Naive thymus-derived CD4-positive, alpha-beta T cell (primary cell): ENCODE measurements at regions not wholly inside any gene's neighbourhood (a gene's known extent, or its start where the extent isn't known, plus 50 kb on each side); places are given as distances from the start of the nearest gene placed in this dataset.
A peak's percentile ranks its signal among the peaks of the same experiment; 100 is the strongest.

ENCODE experiments used
- ATAC-seq: fragments of 150-1000 bp; cut with Tn5 transposase; 2 replicates; pipeline ENCODE4 v1.10.0; 2021; ENCODE audit warnings: mild to moderate bottlenecking, moderate library complexity
- CTCF ChIA-PET: fragments of 350-600 bp; sonication (Branson Sonifier 250); formaldehyde crosslinking; loops from one replicate; lab custom pipeline; 2021; ENCODE audit warnings: antibody characterized with exemption; lab: Charles Lee
- POLR2A ChIA-PET: fragments of 350-600 bp; sonication (Branson Sonifier 250); formaldehyde crosslinking; loops from one replicate; lab custom pipeline; 2021; ENCODE audit warnings: antibody characterized with exemption, inconsistent platforms; lab: Charles Lee
- DNase-seq, 9 donors: peaks; one replicate each; pipeline versions ENCODE4 v3.0.0 to v3.0.0-alpha.2; 2020 to 2022; ENCODE audit warnings: mixed read lengths in 1 of 9
- H3K27ac ChIP-seq: one replicate; pipeline ENCODE4 v1.7.0; 2013; ENCODE audit warnings: mild to moderate bottlenecking, low read depth, low read length, moderate library complexity
- H3K27me3 ChIP-seq, 2 donors: one replicate each; pipeline ENCODE4 v1.7.0; 2013; ENCODE audit warnings: low read length in 2 of 2, mild to moderate bottlenecking in 2 of 2, moderate library complexity in 2 of 2; ENCODE audit not compliant: control insufficient read depth in 2 of 2, insufficient read depth in 2 of 2
- H3K36me3 ChIP-seq, 3 experiments: 1 replicate in 2 of 3; 2 replicates in 1 of 3; pipeline ENCODE4 v1.7.0; 2013; ENCODE audit warnings: low read length in 3 of 3, mild to moderate bottlenecking in 3 of 3, moderate library complexity in 1 of 3; ENCODE audit not compliant: insufficient read depth in 3 of 3, control insufficient read depth in 2 of 3
- H3K4me1 ChIP-seq, 2 donors: one replicate each; pipeline ENCODE4 v1.7.0; 2013; ENCODE audit warnings: low read length in 2 of 2, mild to moderate bottlenecking in 2 of 2, moderate library complexity in 1 of 2; ENCODE audit not compliant: control insufficient read depth in 2 of 2, insufficient read depth in 2 of 2
- H3K4me3 ChIP-seq: 2 replicates; pipeline ENCODE4 v1.7.0; 2013; ENCODE audit warnings: mild to moderate bottlenecking, low read length
- H3K9me3 ChIP-seq, 3 experiments: 1 replicate in 2 of 3; 2 replicates in 1 of 3; pipeline ENCODE4 v1.7.0; 2013; ENCODE audit warnings: low read length in 3 of 3; ENCODE audit not compliant: control insufficient read depth in 2 of 3
- H3K27ac Mint-ChIP-seq, 9 donors: one replicate each; pipeline ENCODE4 v1.8.0; 2020 to 2022; ENCODE audit warnings: mixed read lengths in 9 of 9, mild to moderate bottlenecking in 8 of 9, moderate library complexity in 5 of 9, inconsistent platforms in 2 of 9
- H3K27me3 Mint-ChIP-seq, 5 donors: one replicate each; pipeline ENCODE4 v1.8.0; 2021 to 2022; ENCODE audit warnings: mixed read lengths in 5 of 5, mild to moderate bottlenecking in 1 of 5
- H3K36me3 Mint-ChIP-seq, 5 donors: one replicate each; pipeline ENCODE4 v1.8.0; 2020 to 2022; ENCODE audit warnings: mixed read lengths in 5 of 5, mild to moderate bottlenecking in 3 of 5, inconsistent platforms in 1 of 5
- H3K4me1 Mint-ChIP-seq, 7 donors: one replicate each; pipeline ENCODE4 v1.8.0; 2020 to 2022; ENCODE audit warnings: mixed read lengths in 7 of 7, mild to moderate bottlenecking in 3 of 7, inconsistent platforms in 1 of 7
- H3K4me3 Mint-ChIP-seq, 10 donors: one replicate each; pipeline ENCODE4 v1.8.0; 2020 to 2022; ENCODE audit warnings: mild to moderate bottlenecking in 10 of 10, mixed read lengths in 10 of 10, moderate library complexity in 6 of 10, inconsistent platforms in 2 of 10
- H3K9me3 Mint-ChIP-seq, 11 donors: one replicate each; pipeline ENCODE4 v1.8.0; 2020 to 2022; ENCODE audit warnings: mixed read lengths in 11 of 11, mild to moderate bottlenecking in 4 of 11, inconsistent platforms in 1 of 11, moderate library complexity in 1 of 11
- intact Hi-C, 2 donors: fragments of 100-400 bp; cut with micrococcal nuclease; formaldehyde crosslinking; loops; one replicate each; pipeline ENCODE4 v1.15.1; 2023

DNA sequence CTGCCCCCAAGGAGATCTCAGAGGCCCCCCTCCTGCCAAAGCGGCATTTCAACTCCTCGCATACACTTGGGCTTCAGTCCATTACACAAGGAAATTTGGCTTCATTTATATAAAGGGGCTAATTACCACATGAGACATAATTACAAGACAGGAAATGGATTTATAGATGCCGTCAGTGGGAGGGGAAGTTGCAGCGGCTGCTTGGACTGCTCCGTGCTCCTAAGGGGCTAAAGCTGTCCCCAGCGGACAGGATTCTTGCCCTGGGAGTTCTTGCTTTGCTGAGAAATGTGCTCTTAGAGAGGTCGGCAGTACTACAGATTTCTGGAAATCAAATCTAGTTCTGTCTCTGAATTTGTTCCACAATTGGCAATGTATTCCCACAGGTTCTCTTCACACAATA is 57.2 kb upstream of the NLK start:
- Mint-ChIP-seq H3K4me1 (peaks cover 0 to 9% (median 0%) of the 10 kb centered on the region in 7 donors), H3K4me3 (peak overlapping the region in 3 of 10 donors; percentile 0 to 29 (median 16)), H3K9me3 (no peaks in the 10 kb centered on the region), H3K27me3 (peaks cover 0 to 28% (median 1%) of the 10 kb centered on the region in 5 donors), H3K27ac (no peak overlapping the region), H3K36me3 (no peaks in the 10 kb centered on the region)
- Histone ChIP-seq H3K27me3 (no peaks in the 10 kb centered on the region), H3K9me3 (no peaks in the 10 kb centered on the region), H3K4me1 (no peaks in the 10 kb centered on the region), H3K36me3 (no peaks in the 10 kb centered on the region), H3K4me3 (no peak overlapping the region), H3K27ac (no peak overlapping the region)
- intact Hi-C loops, result no loop called here
- POLR2A ChIA-PET, result no interaction called here
- no peak for ATAC-seq
- no peak for DNase-seq
- CTCF ChIA-PET, result no interaction called here

DNA sequence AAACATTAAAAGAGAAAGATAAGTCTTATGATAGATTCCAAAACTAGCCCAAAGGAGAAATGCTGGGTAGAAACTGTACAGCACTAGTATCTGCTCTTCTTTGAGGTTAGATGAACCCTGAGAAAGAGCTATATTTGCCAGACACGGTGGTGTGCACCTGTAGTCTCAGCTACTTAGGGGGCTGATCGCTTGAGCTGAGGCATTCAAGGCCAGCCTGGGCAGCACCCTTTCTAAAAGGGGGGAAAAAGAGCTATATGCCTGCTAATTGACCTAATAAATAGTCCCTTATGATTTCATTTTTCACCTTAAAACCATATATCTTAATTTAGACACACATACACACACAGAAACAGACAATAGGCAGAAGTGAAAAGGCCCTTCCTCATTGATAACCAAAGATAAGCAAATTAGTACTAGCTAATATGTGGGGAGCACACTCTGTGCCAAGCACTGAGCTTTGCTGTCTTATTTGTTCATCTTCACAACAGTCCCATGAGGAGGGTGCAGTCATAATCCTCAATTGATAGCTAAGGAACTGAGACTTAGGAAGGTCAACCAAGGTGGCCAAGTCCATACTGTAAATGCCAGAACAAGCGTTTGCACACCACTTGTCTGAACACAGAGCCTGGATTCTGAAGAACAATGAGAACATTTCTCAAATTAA is 56.6 kb upstream of the NLK start:
- ChIA-PET CTCF (no interaction called here), POLR2A (no interaction called here)
- H3K27me3 ChIP-seq, result no peaks in the 10 kb centered on the region
- H3K9me3 ChIP-seq, result no peaks in the 10 kb centered on the region
- ATAC-seq (no peak), DNase-seq (no peak)
- H3K4me1 ChIP-seq, result no peaks in the 10 kb centered on the region
- Mint-ChIP-seq H3K27me3 (peaks cover 0 to 27% (median under 1%) of the 10 kb centered on the region in 5 donors), H3K4me3 (no peak overlapping the region), H3K4me1 (peaks cover 0 to 7% (median 0%) of the 10 kb centered on the region in 7 donors), H3K27ac (no peak overlapping the region), H3K9me3 (no peaks in the 10 kb centered on the region), H3K36me3 (no peaks in the 10 kb centered on the region)
- intact Hi-C loops, result no loop called here
- H3K27ac ChIP-seq, result no peak overlapping the region
- no peaks in the 10 kb centered on the region for H3K36me3 ChIP-seq
- H3K4me3 ChIP-seq, result no peak overlapping the region

DNA sequence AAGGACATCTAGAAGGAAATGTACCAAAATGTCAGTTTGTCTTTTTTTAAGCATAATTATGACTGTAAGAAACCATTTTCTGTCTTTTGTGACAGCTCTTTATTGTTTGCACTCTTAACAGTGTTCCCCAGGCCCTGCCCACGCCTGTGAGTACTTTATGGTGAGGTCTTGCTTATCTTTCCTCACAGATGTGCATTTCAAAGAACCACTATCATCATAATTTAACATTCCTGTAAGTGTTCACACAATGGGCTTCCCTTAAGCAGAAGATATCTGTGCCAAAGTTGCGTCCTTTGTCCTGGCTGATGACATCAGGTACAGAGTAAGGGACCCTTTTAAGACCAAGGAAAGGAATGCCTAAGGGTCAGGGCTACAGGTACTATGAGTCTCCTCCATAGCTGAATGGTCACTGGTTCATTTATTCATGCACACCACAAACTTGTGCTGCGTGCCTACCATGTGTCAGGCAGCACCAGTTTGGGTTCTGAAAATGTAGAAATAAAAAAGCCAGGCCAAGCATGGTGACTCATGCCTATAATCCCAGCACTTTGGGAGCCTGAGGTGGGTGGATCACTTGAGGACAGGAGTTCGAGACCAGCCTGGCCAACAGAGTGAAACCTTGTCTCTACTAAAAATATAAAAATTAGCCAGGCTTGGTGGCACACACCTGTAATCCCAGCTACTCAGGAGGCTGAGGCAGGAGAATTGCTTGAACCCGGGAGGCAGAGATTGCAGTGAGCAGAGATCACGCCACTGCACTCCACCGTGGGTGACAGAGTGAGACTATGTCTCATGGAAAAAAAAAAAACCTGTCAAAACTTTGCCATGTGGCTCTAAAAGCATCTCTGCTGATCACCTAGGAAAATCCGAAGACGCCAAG is 55.4 kb upstream of the NLK start:
- intact Hi-C loops, result no loop called here
- Histone ChIP-seq H3K27me3 (no peaks in the 10 kb centered on the region), H3K4me1 (no peaks in the 10 kb centered on the region), H3K36me3 (no peaks in the 10 kb centered on the region), H3K4me3 (no peak overlapping the region), H3K27ac (no peak overlapping the region), H3K9me3 (no peaks in the 10 kb centered on the region)
- H3K27ac Mint-ChIP-seq, result no peak overlapping the region
- H3K9me3 Mint-ChIP-seq, result no peaks in the 10 kb centered on the region
- CTCF ChIA-PET, result no interaction called here
- H3K4me1 Mint-ChIP-seq, result peaks cover 0 to 7% (median 0%) of the 10 kb centered on the region in 7 donors
- H3K27me3 Mint-ChIP-seq, result peaks cover 0 to 23% (median 4%) of the 10 kb centered on the region in 5 donors
- POLR2A ChIA-PET, result no interaction called here
- ATAC-seq (no peak), DNase-seq (no peak)
- H3K4me3 Mint-ChIP-seq, result no peak overlapping the region
- no peaks in the 10 kb centered on the region for H3K36me3 Mint-ChIP-seq

DNA sequence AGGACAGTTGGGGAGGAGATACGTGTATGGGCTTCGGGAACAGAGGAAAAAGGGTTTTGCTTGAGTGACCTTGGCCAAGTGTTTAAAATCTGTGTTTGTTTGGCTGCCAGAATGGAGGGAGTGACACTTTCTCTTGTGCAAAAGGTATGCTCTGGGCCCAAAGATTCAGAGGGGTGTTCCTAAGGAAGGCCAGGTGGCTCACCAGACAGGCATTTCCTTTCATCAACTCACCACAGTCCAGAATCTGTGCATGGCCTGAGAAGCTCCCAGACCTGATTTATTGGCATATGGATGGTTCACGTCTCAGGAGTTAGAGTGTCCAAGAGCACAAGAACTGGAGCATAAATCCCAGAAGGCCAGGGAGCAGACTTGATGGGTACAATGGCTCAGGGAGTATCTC is 53.4 kb upstream of the NLK start:
- Mint-ChIP-seq H3K27ac (no peak overlapping the region), H3K36me3 (no peaks in the 10 kb centered on the region), H3K4me1 (peaks cover 0 to 7% (median 0%) of the 10 kb centered on the region in 7 donors), H3K4me3 (no peak overlapping the region), H3K27me3 (peaks cover 0 to 13% (median 4%) of the 10 kb centered on the region in 5 donors), H3K9me3 (no peaks in the 10 kb centered on the region)
- intact Hi-C loops, result no loop called here
- Histone ChIP-seq H3K4me1 (no peaks in the 10 kb centered on the region), H3K36me3 (no peaks in the 10 kb centered on the region), H3K4me3 (no peak overlapping the region), H3K27me3 (no peaks in the 10 kb centered on the region), H3K9me3 (no peaks in the 10 kb centered on the region), H3K27ac (no peak overlapping the region)
- no peak for DNase-seq
- ATAC-seq, result no peak
- POLR2A ChIA-PET, result no interaction called here
- CTCF ChIA-PET, result no interaction called here

DNA sequence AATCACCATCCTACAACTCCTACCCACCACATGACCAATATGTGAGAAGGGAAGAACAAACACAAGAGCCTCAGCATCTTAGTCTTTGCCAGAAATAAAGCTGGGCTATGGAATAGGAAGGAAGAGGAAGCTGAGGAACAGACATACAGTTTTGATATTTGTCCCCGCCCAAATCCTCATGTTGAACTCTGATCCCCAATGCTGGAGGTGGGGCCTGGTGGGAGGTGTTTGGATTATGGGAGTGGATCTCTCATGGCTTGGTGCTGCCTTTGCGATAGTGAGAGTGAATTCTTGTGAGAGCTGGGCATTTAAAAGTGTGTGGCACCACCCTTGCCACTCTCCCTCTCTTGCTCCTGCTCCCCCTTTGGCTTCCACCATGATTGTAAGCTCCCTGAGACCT is 52.4 kb upstream of the NLK start:
- H3K4me3 Mint-ChIP-seq, result no peak overlapping the region
- POLR2A ChIA-PET, result no interaction called here
- Histone ChIP-seq H3K27me3 (no peaks in the 10 kb centered on the region), H3K9me3 (no peaks in the 10 kb centered on the region), H3K4me3 (no peak overlapping the region), H3K27ac (no peak overlapping the region), H3K36me3 (no peaks in the 10 kb centered on the region), H3K4me1 (no peaks in the 10 kb centered on the region)
- intact Hi-C loops, result no loop called here
- peaks cover 0 to 12% (median 0%) of the 10 kb centered on the region in 5 donors for H3K27me3 Mint-ChIP-seq
- ATAC-seq (no peak), DNase-seq (no peak)
- no peak overlapping the region for H3K27ac Mint-ChIP-seq
- no peaks in the 10 kb centered on the region for H3K36me3 Mint-ChIP-seq
- CTCF ChIA-PET, result no interaction called here
- no peaks in the 10 kb centered on the region for H3K9me3 Mint-ChIP-seq
- H3K4me1 Mint-ChIP-seq, result peaks cover 0 to 5% (median 0%) of the 10 kb centered on the region in 7 donors

DNA sequence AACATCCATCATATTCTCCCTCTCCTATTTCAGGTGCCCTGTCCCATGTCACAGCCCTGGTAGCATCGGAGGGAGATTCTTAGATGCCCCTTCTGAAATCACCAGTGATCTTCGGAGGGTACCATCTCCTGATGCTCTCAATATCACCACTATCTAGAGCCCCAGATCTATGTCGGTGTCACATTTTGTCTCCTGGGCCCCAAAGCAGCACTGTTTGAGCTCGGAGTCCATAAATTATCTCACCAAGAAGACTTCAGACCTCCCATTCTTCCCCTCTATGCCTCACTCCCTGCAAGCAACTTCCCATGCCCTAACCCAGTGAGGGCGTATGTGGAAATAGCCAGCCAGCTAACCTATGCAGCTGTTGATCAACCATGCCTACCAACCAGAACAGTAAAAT is 51.5 kb upstream of the NLK start:
- H3K36me3 ChIP-seq, result no peaks in the 10 kb centered on the region
- no peaks in the 10 kb centered on the region for H3K4me1 Mint-ChIP-seq
- H3K27me3 ChIP-seq, result no peaks in the 10 kb centered on the region
- no peaks in the 10 kb centered on the region for H3K9me3 Mint-ChIP-seq
- ATAC-seq (no peak), DNase-seq (no peak)
- H3K27ac Mint-ChIP-seq, result no peak overlapping the region
- H3K27ac ChIP-seq, result no peak overlapping the region
- no peaks in the 10 kb centered on the region for H3K9me3 ChIP-seq
- no peaks in the 10 kb centered on the region for H3K36me3 Mint-ChIP-seq
- H3K4me3 ChIP-seq, result no peak overlapping the region
- H3K4me1 ChIP-seq, result no peaks in the 10 kb centered on the region
- H3K27me3 Mint-ChIP-seq, result peaks cover 0 to 14% (median 7%) of the 10 kb centered on the region in 5 donors
- no peak overlapping the region for H3K4me3 Mint-ChIP-seq
- POLR2A ChIA-PET, result no interaction called here
- CTCF ChIA-PET, result no interaction called here
- intact Hi-C loops, result no loop called here
